Keratinocyte (primary cell): ENCODE measurements at regions not wholly inside any gene's neighbourhood (a gene's known extent, or its start where the extent isn't known, plus 50 kb on each side); places are given as distances from the start of the nearest gene placed in this dataset.

Source experiments
- DNase-seq: peaks from one replicate; pipeline ENCODE4 v3.0.0-alpha.2; 2011; ENCODE audit warnings: low read depth, missing footprints, low spot score
- FAIRE-seq: peaks from 2 replicates; lab custom pipeline; 2011; peaks lifted over from hg19 to GRCh38; lab: Jason Lieb, UNC
- H2AFZ ChIP-seq: 2 replicates; pipeline ENCODE4 v1.6.0; 2012; ENCODE audit warnings: low read length, control low read depth, inconsistent platforms; ENCODE audit not compliant: control insufficient read depth
- H3K27ac ChIP-seq: 2 replicates; pipeline ENCODE4 v1.5.1; 2011; ENCODE audit warnings: low read length; ENCODE audit not compliant: control insufficient read depth, insufficient read depth
- H3K27me3 ChIP-seq: 3 replicates; pipeline ENCODE4 v1.6.0; 2011; ENCODE audit warnings: low read length; ENCODE audit not compliant: control insufficient read depth, insufficient read depth; ENCODE audit errors: extremely low read depth
- H3K36me3 ChIP-seq, 2 experiments: 2 replicates in 1 of 2; 3 replicates in 1 of 2; pipeline ENCODE4 v1.5.1; 2011; ENCODE audit warnings: low read length in 2 of 2, mild to moderate bottlenecking in 1 of 2; ENCODE audit not compliant: control insufficient read depth in 2 of 2, insufficient read depth in 2 of 2; ENCODE audit errors: extremely low read depth in 1 of 2
- H3K4me1 ChIP-seq: 3 replicates; pipeline ENCODE4 v1.5.1; 2011; ENCODE audit warnings: low read length; ENCODE audit not compliant: control insufficient read depth, insufficient read depth; ENCODE audit errors: extremely low read depth
- H3K4me2 ChIP-seq: 3 replicates; pipeline ENCODE4 v1.6.0; 2011; ENCODE audit warnings: low read depth, low read length; ENCODE audit not compliant: control insufficient read depth, insufficient read depth; ENCODE audit errors: extremely low read depth
- H3K4me3 ChIP-seq, 3 experiments: fragments of 200-600 bp in 1 of 3; sonication (generic) in 1 of 3; 2 replicates in 2 of 3; 3 replicates in 1 of 3; pipeline ENCODE4 v1.5.1; 2011 to 2016; ENCODE audit warnings: low read length in 3 of 3, mild to moderate bottlenecking in 3 of 3, control low read depth in 2 of 3, inconsistent platforms in 1 of 3, low read depth in 1 of 3, mixed read lengths in 1 of 3, mixed run types in 1 of 3, moderate library complexity in 1 of 3; ENCODE audit not compliant: control insufficient read depth in 2 of 3, insufficient read depth in 2 of 3; ENCODE audit errors: extremely low read depth in 1 of 3
- H3K79me2 ChIP-seq: 2 replicates; pipeline ENCODE4 v1.6.0; 2012; ENCODE audit warnings: low read length; ENCODE audit not compliant: control insufficient read depth, insufficient read depth
- H3K9ac ChIP-seq: 3 replicates; pipeline ENCODE4 v1.6.0; 2011; ENCODE audit warnings: low read length; ENCODE audit not compliant: control insufficient read depth, insufficient read depth; ENCODE audit errors: extremely low read depth
- H3K9me1 ChIP-seq: 3 replicates; pipeline ENCODE4 v1.6.0; 2011; ENCODE audit warnings: low read length; ENCODE audit not compliant: control insufficient read depth, insufficient read depth; ENCODE audit errors: extremely low read depth
- H3K9me3 ChIP-seq: 2 replicates; pipeline ENCODE4 v1.5.1; 2012; ENCODE audit warnings: low read depth, low read length; ENCODE audit not compliant: control insufficient read depth
- H4K20me1 ChIP-seq: 3 replicates; pipeline ENCODE4 v1.6.0; 2011; ENCODE audit warnings: low read length; ENCODE audit not compliant: control insufficient read depth, insufficient read depth; ENCODE audit errors: extremely low read depth
- CTCF ChIP-seq, 3 experiments: IDR thresholded peaks in 1 of 3; conservative IDR thresholded peaks in 1 of 3; optimal IDR thresholded peaks in 1 of 3; 2 replicates in 2 of 3; 3 replicates in 1 of 3; pipeline versions ENCODE3 to v1.5.1; 2011; ENCODE audit warnings: low read length in 3 of 3, mild to moderate bottlenecking in 3 of 3, moderate library complexity in 2 of 3, control low read depth in 1 of 3, inconsistent platforms in 1 of 3; ENCODE audit not compliant: insufficient read depth in 2 of 3; ENCODE audit errors: extremely low read depth in 1 of 3
- EZH2 ChIP-seq: IDR thresholded peaks from one replicate; pipeline ENCODE4 v1.6.1; 2012; ENCODE audit warnings: inconsistent platforms, mild to moderate bottlenecking, low read length, moderate library complexity
- dilution Hi-C: fragments of 300-500 bp; cut with MboI; formaldehyde crosslinking; loops from one replicate; pipeline ENCODE4 v1.7.0; 2020; ENCODE audit warnings: low sequenced_read_pairs; ENCODE audit not compliant: extremely low pct_ligation_motif_present

DNA sequence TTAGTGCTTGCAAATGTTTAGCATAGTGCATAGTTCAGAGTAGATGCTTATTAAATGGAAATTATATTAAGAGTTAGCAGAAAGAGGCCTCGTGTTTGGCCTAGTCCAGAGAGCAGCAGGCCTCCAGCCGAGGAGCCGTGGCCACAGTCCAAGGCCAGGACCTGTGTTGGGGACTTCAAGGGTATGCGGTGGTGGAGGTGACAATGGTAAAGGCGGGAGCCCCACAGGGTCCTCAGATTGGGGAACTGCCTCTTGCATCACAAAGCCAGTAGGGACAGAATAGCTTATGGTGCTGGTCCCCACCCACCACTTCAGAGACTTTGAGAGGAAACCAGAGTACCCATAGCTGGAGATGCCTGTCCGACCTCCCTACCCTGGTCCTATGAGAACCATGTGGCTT lies 554.6 kb upstream of the RIOK2 start:
- H3K27ac ChIP-seq, result no peak overlapping the region
- no peaks in the 10 kb centered on the region for H3K27me3 ChIP-seq
- H3K4me2 ChIP-seq, result no peak overlapping the region
- no peak overlapping the region for H2AFZ ChIP-seq
- no peaks in the 10 kb centered on the region for H3K36me3 ChIP-seq
- H4K20me1 ChIP-seq, result no peaks in the 10 kb centered on the region
- dilution Hi-C loops, result no loop called here
- DNase-seq (no peak), FAIRE-seq (no peak)
- peaks cover 9% of the 10 kb centered on the region for H3K4me1 ChIP-seq
- TF ChIP-seq CTCF (optimal IDR thresholded peaks at IDR 0.05 in 1 of 3, IDR thresholded peaks at IDR 0.05 in 1 of 3, conservative IDR thresholded peaks at IDR 0.05 in 1 of 3; ENCODE audit: extremely low read depth in 1 of 3, insufficient read depth in 2 of 3, low read length in 3 of 3), result no peak
- TF ChIP-seq EZH2, result no peak
- H3K9ac ChIP-seq, result no peak overlapping the region
- no peaks in the 10 kb centered on the region for H3K9me1 ChIP-seq
- H3K9me3 ChIP-seq, result no peaks in the 10 kb centered on the region
- no peaks in the 10 kb centered on the region for H3K79me2 ChIP-seq
- H3K4me3 ChIP-seq, result no peak overlapping the region

DNA sequence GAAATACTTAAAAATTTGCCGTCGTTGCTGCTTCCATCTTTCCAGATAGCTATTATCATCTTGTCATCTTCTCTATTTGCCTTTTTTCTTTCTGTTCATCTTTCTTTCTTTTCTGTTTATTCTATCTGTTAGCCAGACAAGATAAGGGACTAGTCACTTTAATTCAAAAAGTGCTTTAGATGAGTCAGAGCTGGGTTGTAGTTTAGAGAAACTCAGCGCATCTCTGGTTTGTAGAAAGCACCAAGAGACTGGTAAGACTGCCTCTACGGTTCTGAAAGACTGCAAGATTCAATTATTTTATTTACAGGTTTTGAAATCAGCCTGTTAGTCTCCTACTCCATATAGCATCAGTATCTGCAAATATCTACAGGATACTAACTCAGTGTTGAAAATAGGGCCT lies 562.8 kb upstream of the RIOK2 start:
- Histone ChIP-seq H3K9ac (no peak overlapping the region), H3K9me1 (no peaks in the 10 kb centered on the region), H3K27ac (no peak overlapping the region), H3K4me1 (no peaks in the 10 kb centered on the region), H4K20me1 (no peaks in the 10 kb centered on the region), H3K36me3 (no peaks in the 10 kb centered on the region), H3K4me2 (no peak overlapping the region), H3K9me3 (no peaks in the 10 kb centered on the region), H3K27me3 (no peaks in the 10 kb centered on the region), H3K4me3 (no peak overlapping the region), H3K79me2 (no peaks in the 10 kb centered on the region), H2AFZ (no peak overlapping the region)
- dilution Hi-C loops, result no loop called here
- DNase-seq (no peak), FAIRE-seq (no peak)
- TF ChIP-seq CTCF (optimal IDR thresholded peaks at IDR 0.05 in 1 of 3, IDR thresholded peaks at IDR 0.05 in 1 of 3, conservative IDR thresholded peaks at IDR 0.05 in 1 of 3; ENCODE audit: extremely low read depth in 1 of 3, insufficient read depth in 2 of 3, low read length in 3 of 3) (no peak), EZH2 (no peak)
